Stimulated activated CD4-positive, alpha-beta T cell treated with anti-CD3 and anti-CD28 coated beads, TNF-alpha, amount 100 ng/mL, for 24 hours (primary cell): ENCODE measurements at regions not wholly inside any gene's neighbourhood (a gene's known extent, or its start where the extent isn't known, plus 50 kb on each side); places are given as distances from the start of the nearest gene placed in this dataset.
A peak's percentile ranks its signal among the peaks of the same experiment; 100 is the strongest.

Experiments used
- DNase-seq, 3 experiments: peaks; one replicate each; pipeline ENCODE4 v3.0.0-alpha.2; 2020; ENCODE audit warnings: low read depth in 3 of 3

- DNase-seq, result no peak
These were observed 160.2 kb upstream of the SMAD3 start for GRCh38 chr15:66905185-66905584.

DNA sequence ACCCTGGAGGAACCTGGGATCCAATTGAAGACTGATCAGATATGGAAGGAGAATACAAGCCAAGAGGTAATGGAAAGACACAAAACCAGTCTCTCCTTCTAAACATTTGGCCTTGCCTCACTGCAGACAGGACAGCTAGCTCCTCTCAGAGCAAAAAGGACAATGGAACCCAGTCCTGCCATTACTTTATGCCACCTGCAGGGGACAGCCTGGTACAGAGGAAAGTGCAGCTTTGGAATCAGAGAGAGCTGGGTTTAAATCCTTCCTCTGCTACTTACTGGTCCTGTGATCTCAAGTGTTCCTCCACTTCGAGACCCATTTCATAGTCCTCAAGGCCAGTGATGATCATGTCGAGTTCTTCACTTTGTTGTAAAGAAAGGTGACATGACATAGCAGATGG is 159.4 kb upstream of the SMAD3 start:
- DNase-seq, result no peak

DNA sequence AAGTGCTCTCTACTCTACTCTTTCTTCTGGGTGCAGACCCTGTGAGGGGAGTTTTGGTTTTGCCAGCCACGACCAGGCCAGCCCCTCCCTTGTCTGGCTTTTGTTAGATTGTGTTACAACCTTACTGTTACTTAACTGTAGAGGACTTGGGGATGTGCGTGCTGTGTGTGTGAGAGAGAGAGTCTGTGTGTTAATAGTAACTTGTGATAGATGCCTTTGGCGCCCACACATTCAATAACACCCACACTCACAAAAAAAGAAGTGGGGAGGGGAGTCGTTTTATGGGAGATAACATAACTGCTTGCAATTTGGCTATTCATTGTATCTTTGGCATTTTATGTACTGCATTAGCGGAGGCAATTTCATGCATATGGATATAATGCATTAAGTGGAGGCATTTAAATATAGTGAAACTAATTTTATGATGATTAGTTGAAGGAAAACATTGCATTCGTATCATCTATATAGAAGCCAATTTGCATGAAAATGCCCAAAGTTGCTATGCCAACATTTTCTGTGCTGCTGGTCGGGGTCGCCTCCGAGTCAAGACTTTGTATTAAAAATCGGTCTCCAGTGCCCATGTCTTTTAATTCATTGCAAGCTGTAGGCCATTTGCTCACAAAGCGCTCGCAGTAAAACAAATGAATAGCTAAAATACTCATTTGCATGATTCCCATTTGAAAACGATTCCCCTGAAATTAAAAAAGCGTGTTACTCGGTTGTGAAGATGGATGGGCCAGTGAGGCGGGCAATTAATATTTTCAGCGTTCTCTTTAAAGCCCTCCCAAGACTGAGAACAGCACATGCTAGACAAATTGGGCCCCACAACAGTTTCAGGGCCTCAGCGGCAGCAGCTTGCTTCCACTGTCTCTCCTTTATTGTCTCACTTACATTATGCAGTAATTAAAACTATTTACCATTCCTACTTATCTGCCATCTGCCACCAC is 158.5 kb upstream of the SMAD3 start:
- DNase-seq, result no peak

DNA sequence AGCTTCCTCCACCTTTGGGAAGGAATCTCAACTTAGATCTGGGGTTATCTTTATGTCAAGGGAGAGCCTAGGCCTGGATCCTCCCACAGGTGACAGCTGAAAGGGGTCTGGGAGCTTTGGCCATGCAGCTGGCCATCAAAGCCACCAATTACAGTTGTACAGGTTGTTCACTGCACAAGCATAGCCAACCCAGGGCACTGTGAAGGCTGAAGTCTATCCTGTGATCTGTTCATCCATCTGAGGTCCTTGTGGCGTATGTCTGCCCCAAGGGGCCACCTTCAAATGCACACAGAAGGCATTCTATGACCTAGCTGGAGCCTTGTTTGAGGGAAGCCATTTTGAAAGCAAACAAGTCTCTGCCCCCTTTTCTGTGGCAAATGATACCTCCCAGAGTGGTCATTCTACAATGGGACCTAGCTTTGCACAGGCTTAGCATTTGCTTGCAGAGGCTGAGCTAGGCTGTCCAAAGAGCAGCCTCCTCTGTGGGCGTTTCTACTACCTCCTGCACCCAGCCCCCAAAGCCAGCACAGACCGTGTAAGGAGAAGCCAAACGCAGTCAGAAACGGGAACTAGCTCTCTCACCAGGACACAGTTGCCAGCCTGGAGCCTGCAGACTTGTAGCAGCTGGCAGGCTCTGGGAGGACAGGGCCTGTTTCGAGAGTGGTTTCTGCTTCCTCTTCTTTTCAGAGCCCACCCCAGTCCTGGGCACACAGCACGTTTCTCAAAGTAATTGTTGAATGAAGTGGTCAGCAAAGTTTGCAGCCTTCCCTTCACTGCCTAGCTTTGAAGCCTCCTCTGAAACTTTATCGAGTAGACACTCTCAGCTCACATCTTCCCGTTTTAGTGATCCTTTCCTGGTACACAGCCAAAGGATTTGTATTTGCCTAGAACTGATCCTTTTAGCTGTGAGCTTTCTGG is 157.3 kb upstream of the SMAD3 start:
- DNase-seq, result no peak

GRCh38 chr15:66908744-66909095 is 156.7 kb upstream of the SMAD3 start:
- DNase-seq, result no peak

- DNase-seq, result no peak
These were observed 156.0 kb upstream of the SMAD3 start for GRCh38 chr15:66909381-66909890.

DNA sequence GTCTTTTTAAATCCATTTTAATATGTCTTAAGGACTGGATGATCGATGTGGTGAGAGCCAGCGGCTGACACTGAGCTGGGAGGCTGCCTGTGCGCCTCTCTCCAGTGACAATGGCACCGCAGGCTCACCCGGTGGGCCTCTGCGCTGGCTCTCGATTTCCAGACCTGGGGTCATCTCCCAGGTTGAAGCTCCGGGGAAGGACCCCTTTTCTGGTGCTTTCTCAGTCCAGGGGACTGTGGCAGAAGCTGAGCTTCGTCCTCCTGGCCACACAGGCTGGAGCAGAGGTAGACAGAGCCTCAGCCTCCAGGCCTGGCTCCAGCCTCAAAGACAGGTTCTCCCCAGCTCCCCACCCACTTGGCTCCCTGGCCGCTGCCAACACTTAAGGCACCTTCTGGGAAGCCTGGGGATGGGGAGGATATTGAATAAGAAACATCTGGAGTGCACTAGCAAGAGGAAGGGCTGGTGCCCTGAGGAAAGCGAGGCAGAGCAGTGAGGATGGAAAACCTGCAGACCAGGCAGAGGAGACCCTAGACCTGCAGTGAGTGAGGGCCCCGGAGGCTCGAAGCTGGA is 154.2 kb upstream of the SMAD3 start:
- no peak for DNase-seq

- DNase-seq, result no peak
These were observed 153.4 kb upstream of the SMAD3 start for GRCh38 chr15:66912001-66912400.

DNA sequence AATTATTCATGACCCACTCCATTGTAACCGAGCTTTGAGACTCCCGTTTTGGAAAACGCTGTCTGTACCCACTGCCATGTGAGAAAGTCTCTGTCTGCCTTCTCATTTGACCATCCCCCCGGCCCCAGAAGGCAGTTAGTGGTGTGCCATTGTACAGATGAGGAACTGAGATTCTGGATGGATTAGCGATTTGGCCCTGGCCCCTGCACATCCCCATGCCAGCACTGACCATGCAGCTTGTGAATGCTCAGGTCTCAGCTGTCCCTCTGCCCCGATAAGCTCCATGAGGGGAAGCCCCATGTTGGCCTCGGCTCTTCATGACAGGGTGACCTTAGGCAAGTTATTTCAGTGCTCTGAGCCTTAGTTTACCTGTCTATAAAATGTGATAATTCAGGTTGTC is 153.0 kb upstream of the SMAD3 start:
- DNase-seq, result no peak

GRCh38 chr15:66917904-66918448 is 147.4 kb upstream of the SMAD3 start:
- no peak for DNase-seq

DNA sequence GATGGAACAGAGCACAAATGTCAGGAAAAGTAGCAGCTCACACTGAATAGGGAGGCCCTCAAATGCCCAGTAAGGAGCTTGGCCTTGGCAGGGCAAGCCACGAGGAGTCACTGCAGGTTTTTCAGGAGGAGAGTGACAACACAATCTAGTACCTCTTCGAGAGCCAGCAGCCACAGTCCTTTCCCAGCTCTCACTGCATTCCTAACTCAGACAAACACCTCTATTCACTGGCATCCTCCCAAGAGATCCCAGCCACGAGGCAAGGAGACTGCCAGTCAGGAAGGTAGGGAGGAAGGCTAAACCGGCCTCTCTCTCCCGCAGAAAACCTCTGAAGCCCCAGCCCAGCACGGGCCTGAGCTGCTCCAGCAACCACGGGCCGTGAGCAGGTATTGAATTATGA is 146.0 kb upstream of the SMAD3 start:
- DNase-seq, result no peak

DNA sequence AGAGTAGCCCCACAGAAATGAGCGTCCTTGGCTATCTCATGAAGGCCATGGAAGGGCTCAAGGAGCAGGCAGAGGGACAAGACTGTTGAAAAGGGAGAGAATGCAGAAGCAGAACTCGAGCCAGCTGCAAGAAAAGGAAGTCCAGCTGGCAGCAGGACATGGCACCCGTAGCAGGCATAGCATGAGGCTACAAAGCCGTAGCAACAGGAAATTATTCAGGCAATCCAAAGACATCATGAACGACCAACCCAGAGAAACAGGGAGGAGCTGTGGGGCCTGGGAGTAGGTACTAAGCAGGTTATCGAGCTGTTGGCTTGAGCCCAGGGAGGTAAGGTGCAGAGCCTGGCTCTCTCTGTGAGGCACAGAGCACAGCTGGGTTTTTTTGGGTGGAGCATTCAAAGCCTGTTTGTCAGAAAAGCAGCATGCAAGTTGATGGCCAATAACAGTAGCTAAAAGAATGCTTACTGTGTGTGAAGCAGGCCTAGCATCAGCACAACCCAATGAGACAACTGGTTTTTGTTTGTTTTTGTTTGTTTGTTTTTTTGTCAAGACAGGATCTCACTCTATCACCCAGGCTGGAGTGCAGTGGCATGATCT is 144.0 kb upstream of the SMAD3 start:
- DNase-seq, result no peak

DNA sequence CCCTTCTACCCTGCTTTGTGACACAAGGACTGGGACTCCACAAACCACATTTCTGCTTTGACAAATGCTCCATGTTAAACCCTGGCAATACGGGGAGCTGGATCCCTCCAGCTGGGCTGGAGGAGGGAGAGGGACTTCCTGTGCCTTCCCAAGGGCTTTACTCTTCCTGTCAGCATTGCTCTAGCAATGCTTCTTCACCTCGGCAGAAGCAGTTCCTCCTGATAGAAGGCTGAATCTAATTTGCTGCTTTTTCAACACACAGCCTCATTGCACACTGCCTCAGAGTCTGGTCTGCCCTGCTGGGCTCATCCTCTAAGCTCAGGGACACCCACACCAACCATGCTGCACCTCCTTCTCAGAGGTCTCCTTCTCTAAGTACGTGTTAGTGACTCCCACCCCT is 142.8 kb upstream of the SMAD3 start:
- no peak for DNase-seq

DNA sequence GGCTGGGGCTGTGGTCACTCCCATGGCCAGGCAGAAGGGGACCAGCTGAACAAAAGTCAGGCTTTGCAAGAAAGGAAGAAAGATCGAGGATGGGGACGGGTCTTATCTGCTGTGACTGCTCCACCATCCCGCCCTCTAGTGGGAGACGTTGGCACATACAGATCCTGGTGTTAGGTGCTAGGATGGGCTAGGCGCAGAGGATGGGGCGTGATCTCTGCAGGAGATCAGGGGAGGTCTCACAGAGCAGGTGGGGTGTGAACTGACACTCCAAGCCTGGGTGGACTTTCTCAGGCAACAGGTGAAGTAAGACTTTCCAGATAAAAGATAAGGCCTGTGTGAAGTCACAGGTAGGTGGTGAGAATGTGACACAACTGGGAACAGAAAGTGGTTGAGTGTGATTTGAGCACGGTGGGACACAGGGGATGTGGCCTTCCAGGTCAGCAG is 141.9 kb upstream of the SMAD3 start:
- DNase-seq, result peak in 1 of 3 experiments; percentile 38

DNA sequence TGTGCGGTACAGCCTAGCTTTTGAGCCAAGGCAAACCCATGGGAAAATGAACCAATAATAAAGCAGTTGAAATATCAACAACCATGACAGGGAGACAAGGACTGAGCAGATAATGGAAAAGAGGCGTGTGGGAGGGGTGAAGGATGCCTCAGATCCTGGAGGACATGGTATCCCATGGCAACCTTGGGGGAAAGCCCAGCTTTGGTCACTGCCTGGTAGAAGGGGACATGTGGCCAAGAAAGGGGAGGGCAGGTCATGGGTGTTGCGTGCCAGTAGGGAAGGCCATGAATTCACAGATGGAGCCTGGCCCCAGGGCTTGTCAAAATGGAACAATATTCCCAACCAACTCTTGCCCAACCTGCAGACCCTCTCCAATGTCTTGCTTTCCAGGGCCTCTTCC is 140.5 kb upstream of the SMAD3 start:
- DNase-seq, result no peak

- DNase-seq, result no peak
These were observed 139.7 kb upstream of the SMAD3 start for GRCh38 chr15:66925721-66926120.

DNA sequence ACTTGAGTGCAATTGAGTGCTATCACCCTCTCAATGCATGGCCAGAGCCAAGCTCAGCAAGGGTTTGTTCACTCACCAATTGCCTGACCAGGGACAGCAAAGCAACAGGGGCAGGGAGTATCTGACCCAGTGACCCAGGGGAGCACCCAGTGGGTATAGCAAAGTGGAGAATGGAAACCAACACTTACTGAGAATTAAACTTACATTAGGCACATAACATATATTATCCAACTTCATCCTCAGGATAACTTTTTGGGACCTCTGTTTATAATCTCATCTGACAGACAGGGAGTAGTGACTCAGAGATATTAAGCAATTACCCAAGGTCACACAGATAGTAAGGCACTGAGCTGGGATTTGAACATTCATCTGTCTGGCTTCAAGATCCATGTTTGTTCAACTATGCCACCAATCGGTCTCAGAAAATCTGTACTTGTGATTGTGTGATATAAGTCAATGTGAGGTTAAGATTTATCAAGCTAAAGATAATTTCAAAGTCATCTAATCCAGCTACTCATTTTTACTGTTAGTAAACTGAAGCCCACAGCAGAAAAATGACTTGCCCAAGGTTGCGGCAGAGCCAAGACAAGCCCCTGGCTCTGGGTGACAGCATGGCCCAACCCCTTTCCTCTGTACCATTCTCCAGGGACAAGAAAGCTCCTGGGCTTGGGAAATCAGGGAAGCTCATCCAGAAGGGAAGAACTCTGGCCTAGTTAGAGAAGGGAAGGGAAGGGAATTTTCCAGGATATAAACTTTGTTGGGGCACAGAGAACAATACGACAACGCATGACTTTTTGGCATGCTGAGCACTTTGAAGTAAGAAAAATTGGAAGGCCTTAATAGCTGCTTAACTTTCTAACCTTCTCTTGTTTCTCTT is 138.0 kb upstream of the SMAD3 start:
- DNase-seq, result no peak

DNA sequence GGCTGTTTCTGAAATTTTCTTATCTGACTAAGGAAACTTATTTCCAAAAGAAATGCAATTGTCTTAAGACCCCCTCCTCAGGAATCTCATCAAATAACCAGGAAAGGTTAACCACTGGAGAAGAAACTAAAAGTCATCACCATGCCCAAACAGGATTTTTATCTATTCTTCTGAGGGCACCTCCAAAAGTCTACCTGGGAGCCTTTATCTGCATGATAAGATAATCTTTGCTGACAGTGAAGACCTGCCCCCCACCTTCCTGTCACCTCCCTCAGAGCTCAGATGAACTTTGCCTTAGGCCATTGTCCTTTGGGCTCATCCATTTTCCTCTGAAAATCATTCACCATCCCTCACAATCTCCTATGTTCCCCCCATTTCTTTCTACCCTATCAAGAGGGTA is 137.3 kb upstream of the SMAD3 start:
- DNase-seq, result no peak

GRCh38 chr15:66928784-66929183 is 136.6 kb upstream of the SMAD3 start:
- DNase-seq, result no peak

- no peak for DNase-seq
These were observed 135.5 kb upstream of the SMAD3 start for GRCh38 chr15:66929843-66930402.
